HS-5 (cell line): ENCODE measurements at regions not wholly inside any gene's neighbourhood (a gene's known extent, or its start where the extent isn't known, plus 50 kb on each side); places are given as distances from the start of the nearest gene placed in this dataset.

Source experiments
- DNase-seq: peaks from one replicate; pipeline ENCODE4 v3.0.0-alpha.2; 2012; ENCODE audit warnings: low read depth

- DNase-seq, result no peak
Measured at GRCh38 chr9:19732441-19732951, 56.3 kb downstream of the SLC24A2 start.

- no peak for DNase-seq
Measured at GRCh38 chr9:19728101-19728500, 60.7 kb downstream of the SLC24A2 start.

DNA sequence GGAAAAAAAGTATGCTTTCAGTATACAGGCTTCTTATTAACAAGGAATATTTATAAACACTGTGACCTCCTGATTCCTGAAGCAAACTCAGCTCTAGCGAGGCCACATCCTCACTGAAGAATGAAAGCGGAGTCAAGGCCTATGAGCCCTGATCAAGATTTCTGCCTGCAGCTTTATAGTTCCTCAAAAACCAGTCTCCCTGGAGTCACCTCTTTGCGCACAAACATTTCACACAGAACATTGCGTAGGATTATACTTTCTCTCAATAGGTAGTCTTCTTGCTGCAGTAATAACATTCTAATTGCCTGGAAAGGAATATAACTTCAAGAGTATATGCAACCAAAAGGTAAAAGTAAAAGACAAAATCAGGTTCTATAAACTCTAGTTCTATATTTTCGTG is 62.9 kb downstream of the SLC24A2 start:
- DNase-seq, result no peak

DNA sequence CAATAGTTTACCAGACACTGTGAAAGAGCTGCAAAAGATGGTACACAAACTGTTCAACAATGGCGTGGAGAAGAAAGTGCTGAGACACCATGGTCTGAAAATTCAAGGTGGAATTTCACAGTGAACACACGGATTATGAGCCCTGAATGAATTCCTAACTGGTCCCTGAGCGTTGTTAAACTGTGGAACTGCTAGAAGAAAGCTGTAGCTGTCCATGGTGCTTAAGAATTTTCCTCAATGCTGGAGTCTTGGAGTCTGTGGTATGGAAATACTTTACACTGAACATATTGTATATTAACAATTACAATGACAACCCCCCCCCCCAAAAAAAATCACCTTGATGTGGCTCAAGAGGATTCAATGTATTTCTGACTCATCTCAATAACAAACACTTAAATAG is 68.5 kb downstream of the SLC24A2 start:
- no peak for DNase-seq

- DNase-seq, result no peak
Measured at GRCh38 chr9:19703702-19704101, 85.1 kb downstream of the SLC24A2 start.

GRCh38 chr9:19701991-19702390 is 86.8 kb downstream of the SLC24A2 start:
- DNase-seq, result no peak

GRCh38 chr9:19701274-19701673 is 87.6 kb downstream of the SLC24A2 start:
- no peak for DNase-seq

DNA sequence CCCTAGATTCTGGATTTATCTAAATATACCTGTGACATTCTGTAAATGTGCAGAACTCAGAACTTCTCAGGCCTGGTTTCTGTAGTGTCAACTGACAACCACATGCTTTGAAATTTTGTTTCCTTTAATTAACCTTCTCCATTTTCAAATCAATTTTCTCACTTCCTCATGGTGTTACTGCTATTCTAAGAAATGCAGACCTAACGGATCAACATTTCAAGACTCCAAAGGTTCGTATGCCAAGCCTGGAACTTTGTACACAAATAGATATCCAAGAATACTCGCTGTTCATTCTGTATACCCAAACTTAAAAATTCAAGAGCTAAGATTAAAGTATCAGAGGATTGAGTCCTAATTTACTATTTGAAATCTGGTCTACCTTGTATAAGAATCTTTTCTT is 88.1 kb downstream of the SLC24A2 start:
- no peak for DNase-seq

GRCh38 chr9:19699756-19700155 is 89.1 kb downstream of the SLC24A2 start:
- DNase-seq, result no peak

DNA sequence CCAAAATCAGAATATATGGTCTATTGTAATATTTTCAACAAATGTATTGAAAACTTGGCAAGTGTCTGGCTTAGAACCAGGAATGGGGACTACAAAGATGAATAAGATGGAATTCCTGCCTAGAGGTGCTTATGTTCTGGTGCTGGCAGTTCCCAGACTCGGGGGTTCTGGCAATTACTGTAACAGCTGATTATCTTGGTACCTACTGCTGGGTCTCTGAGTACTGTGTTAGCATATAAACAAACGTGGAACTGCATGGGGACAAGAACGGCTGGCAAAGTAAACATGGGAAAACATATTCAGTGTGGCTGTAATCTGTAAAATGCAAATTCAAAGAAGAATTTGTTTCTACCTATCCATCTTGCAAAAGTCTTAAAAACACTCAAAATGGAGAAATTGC is 89.9 kb downstream of the SLC24A2 start:
- DNase-seq, result no peak

GRCh38 chr9:19694601-19695000 is 94.2 kb downstream of the SLC24A2 start:
- DNase-seq, result no peak

- no peak for DNase-seq
Measured at GRCh38 chr9:19690128-19690527, 98.7 kb downstream of the SLC24A2 start.

DNA sequence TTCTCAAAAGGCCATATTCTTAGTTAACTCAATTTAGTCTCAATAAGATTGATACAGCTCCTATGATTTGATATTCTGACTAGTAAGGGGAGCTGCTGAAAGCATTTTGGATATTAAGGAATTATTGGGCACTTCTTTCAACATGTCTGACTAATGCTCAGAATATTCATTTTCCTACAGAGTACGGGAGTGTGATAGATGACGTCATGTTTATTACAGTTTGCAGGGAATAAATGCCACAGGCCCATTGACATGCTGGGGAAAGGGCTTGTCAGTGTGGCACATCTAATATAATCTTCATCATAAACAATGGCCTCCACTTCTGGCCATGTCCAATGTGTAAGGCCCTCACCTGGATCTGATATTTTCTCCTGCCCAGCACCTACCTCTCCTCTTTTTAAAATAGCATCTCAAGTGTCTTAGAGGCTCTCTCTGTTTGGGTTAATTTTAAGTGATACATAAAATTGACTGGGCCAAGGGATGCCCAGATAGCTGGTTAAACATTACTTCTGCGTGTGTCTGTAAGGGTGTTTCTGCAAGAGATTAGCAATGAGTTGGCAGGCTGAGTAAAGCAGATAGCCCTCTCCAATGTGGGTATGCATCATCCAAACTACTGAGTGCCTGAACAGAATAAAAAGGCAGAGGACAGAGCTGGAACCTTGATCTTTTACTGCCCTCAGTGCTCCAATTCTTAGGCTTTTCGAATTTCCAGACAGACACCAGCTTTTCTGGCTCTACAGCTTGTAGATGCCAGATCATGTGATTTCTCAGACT is 99.3 kb downstream of the SLC24A2 start:
- peak; percentile 33 for DNase-seq

DNA sequence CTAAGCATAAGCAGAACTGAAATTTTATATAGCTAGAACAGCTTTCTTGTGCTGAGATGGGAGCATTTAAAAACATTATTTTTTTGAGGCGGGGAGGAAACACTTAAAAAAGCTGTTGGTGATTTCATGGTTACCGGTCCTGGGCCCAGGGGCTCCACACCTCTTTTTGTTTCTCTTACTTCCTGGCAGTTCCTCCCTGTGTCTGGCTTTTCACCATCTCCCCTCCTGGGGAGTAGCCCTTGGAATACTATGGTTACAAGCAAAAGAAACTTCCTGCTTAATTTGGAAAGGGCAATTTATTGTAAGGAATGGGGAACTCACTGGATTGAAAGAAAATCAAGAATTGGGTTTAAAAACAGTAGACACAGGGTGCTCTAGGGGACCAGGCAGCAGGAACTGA is 105.1 kb downstream of the SLC24A2 start:
- DNase-seq, result no peak

DNA sequence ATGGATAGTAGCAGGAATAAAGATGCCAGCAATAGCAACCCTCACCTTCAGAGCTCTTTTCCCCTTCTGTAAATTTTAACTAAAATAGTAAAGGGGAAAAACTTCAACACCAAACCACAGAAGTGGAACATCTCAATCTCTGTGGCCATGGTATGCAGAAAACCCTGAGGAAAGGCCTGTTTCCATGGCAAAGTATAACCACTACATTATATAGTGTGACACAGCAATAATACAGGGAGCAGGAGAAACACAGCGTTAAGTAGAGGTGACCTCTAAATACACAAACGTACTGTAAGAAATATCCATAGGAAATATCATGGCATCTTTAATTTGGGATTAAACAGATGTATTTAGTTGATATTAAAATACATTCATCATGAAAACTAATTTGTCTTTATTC is 106.4 kb downstream of the SLC24A2 start:
- no peak for DNase-seq

- no peak for DNase-seq
Measured at GRCh38 chr9:19681846-19682245, 107.0 kb downstream of the SLC24A2 start.

DNA sequence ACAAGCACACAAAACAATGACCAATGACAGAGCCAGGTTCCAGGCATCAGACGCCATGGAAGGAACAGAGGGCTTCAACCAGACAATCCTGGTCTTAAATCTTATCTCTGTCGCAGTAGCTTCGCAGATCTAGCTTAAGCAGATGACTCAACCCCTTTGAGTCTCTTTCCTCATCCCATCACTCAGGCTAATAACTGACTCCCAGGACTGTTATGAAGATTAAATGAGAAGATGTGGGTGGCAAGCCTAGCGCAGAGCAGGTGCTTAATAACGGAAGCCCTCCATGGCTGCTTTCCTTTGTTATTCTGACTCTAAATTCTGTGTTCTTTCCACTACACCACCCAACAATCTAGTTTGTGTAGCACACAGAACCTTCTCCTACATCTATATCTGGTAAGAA is 110.9 kb downstream of the SLC24A2 start:
- no peak for DNase-seq

- no peak for DNase-seq
Measured at GRCh38 chr9:19675492-19675891, 113.3 kb downstream of the SLC24A2 start.

DNA sequence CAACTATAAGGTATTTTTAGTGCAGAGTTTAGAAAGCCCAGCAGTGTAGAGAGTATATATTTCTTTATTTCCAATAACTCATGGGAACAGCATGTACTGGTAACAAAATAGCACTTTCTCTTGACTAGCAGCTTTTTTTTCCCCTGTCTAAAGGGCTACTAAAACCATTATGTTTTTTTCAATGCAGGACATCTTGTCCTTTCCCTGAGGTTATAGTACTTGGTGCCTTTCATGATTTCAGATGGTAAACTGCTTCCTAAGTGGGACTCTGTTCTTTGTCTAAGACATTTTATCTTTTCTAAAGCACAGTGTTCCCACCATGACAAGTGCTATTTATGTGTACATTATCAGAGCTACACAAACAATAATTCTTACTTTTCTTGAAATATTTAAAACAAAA is 122.3 kb downstream of the SLC24A2 start:
- no peak for DNase-seq

DNA sequence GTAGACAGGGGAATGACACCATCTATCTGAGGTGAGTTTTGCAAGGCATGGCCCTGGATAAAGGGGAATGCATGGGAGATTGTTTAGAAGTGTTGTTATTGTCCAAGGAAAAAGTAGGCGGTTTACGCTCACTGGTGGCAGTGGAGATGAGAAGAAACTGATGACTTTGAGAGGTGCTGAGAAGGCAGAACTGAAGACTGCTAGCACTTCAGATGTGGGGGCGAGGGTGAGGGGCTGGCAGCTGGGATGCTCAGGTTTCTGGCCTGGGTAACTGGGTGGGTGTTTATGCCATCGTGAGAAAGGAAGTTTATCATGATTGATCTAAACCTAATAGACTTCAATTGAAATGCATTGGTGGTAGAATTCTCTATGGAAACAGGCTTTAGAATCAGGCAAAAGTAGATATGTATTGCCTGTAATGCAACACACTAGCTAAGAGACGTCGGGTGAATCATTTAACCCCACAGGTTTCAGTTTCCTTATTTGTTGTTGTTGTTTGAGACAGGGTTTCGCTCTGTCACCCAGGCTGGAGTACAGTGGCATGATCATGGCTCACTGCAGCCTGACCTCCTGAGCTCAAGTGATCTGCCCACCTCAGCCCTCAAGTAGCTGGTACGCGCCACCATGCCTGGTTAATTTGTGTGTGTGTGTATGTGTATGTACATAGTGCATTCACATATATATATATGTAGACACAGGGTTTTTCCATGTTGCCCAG is 123.5 kb downstream of the SLC24A2 start:
- DNase-seq, result no peak

DNA sequence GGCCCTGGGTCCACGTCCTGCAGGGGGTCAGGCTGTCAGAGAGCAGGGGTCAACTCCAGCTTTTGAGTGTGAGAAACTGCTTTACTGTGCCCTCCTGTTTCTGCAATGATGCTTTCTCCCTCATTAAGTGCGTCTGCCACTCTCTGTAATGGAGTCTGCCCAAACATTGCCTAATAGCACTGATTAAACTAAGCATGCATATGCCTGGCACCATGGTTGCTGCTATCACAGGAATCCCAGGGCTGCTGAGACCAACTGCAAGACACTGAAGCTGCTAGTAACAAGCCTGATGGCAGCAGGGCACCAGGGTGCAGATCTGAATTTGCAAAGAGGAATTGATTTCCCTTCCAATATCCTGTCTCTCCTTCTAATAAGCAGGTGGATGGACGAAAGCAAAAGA is 125.3 kb downstream of the SLC24A2 start:
- no peak for DNase-seq

- DNase-seq, result no peak
Measured at GRCh38 chr9:19662213-19662612, 126.6 kb downstream of the SLC24A2 start.

DNA sequence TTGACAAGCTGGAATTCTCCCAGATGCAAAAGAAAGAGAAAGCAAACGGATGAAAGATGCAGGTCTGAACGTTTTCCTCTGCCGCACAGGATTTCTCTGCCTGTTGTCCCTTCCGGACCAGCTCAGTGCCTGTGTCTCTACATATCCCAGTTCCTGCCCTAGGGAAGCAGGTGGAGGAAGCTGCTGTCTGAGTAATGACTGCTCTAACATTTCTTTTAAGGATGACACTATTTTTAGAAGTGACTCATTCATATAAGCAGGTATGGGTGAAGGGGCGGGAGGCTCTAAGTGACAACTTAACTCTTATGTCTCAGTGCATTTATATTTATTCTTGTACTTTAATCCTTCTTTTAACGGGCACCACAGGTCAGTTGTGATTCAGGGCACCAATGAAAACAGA is 128.8 kb downstream of the SLC24A2 start:
- DNase-seq, result no peak

- DNase-seq, result no peak
Measured at GRCh38 chr9:19656704-19657103, 132.1 kb downstream of the SLC24A2 start.
